GM18868 (cell line): ENCODE measurements at regions not wholly inside any gene's neighbourhood (a gene's known extent, or its start where the extent isn't known, plus 50 kb on each side); places are given as distances from the start of the nearest gene placed in this dataset.
"Not testable (repeated sequence)": the region's sequence is repeated elsewhere in the genome, so short reads cannot be mapped to it uniquely, and the experiment has no call there.

Experiments
- ATAC-seq: cut with Tn5 transposase; IDR thresholded peaks from one replicate; pipeline ENCODE4 v1.9.1; 2021; ENCODE audit warnings: mild to moderate bottlenecking, moderate library complexity; ENCODE audit not compliant: unreplicated experiment

DNA sequence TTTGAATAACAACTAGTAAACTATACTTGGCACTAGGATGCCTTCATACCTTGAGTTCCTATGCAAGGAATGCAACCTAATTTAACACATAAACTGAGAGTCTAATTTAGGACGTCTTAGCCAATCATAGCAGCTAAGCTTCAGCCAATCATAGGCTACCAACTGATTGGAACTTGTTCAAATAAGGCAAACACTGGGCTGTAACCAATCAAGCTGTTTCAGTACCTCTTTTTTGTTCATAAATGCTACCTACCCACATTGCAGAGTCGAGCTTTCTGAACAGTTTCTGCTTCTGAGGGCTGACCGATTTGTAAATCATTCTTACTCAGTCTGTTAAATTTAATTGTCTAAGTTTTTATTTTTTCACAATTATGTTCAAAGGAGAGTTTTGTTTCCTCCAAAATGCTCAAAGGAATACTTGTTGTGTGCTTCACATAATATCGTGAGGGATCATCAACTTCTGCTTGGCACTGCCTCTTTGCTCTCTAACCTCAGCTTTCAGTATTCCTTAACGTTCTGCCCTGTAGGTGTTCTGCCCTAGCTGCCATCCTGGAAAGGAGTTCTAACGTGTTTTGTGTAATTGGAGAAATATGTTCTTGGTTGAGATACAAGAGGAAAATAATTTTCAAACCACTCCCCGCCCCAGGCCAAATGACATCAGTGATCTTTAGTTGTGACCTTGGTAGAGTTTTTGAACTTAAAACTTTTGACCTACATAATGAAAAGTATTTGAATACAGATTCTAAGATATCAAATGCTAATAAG, 380.4 kb upstream of the MIS18BP1 start:
- no peak for ATAC-seq

DNA sequence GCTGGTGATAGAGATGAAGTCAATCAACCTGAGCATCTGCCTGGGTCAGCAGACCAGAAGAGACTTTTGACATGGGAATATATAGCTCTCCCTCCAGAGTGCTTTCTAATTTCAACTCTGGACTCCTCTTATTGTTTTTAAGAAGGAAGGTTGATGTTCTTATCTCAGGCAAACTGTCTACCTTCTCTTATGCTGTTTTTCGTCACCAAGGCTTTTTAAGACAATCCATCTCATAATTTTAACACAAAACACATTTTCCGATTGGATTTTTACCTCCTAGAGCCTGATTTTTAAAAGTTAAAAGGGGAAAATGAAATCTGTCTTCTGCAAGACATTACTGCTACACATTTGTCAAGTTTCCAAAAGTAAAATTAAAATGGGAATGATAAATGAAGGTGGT, 368.7 kb upstream of the MIS18BP1 start:
- ATAC-seq, result no peak

DNA sequence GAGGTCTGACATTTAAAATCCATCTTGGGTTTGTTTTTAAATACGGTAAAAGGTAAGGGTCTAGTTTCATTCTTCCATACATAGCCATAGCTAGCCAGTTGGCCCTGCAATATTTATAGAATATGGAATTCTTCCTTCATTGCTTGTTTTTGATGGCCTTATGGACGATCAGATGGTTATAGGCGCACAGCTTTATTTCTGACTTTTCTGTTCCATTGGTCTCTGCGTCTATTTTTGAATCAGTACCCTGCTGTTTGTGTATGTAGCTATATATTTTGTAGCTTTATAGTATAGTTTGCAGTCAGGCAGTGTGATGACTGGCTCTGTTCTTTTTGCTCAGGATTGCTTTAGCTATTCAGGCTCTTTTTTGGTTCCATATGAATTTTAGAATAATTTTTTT, 366.8 kb upstream of the MIS18BP1 start:
- ATAC-seq, result no peak

DNA sequence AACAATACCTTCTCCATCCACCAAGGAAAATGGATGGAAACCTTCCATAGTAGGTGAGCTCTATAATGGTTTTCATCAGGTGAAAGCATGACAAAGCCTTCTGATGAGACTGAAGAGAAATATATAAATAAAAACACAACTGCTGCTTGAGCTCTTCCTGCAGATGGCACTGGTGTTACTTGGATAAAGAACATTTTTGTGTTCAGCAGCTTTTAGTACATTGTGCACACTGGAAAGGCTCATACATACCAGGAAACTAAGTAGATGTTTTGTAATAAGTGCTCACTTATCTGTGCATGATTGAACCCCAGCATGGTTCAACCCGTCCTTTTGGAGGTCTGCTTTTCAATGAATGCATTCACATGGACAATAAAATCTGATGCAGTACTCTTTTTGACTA, 357.3 kb upstream of the MIS18BP1 start:
- no peak for ATAC-seq

DNA sequence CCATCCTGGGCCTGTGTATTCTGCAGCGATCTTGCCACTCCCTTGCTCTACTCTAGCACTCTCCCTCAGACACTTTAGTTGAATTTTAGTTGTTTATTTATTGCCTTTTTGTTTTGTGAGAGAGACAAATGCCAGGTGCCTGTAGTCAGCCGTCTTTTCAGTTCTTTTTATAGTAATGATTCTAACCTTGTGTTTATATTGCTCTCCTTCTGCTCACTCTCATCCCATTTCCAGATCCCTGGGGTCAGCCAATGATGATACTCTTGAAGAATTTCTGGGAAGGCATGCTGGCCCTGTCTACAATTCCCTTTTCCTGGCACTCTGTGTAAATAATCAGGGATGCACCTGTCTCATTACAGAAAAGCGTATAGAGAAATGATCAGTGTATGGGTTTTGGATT, 334.1 kb upstream of the MIS18BP1 start:
- ATAC-seq, result no peak

DNA sequence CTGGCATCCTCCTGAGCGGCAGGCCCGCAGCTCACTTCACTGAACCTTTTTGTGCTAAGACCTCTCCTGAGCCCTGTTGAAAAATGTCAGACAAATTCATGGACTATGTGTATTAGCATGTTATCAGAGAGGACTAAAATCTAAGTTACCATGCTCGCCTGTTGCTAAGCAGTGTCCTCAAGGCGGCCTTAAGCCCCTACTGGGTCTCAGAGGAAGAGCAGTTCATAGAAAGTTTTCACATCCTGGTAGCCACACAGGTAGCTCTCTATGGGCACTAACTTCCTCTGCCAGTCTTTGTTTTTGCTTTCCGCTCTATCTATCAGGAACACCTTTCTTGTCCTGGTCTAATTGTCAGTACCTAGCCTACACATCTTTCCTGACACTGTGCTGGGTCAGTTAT, 306.6 kb upstream of the MIS18BP1 start:
- ATAC-seq, result no peak

DNA sequence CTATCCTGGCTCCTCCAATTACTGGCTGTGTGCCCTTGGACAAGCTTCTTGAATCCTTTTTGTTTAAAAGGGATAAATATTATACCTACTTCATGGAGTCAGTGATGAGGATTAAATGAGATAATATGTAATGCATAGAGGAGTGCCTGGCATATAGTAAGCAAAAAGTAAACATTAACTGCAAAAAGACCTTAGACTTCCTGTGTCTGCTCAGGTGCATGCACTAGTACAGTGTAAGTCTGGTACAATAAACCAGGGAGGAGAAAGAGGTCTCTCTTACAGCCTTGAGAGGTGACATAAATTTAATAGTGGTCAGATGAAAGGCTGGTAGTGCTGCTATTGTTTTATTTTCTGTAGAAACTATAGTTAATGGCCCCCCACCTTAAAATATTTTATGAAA, 305.2 kb upstream of the MIS18BP1 start:
- no peak for ATAC-seq

DNA sequence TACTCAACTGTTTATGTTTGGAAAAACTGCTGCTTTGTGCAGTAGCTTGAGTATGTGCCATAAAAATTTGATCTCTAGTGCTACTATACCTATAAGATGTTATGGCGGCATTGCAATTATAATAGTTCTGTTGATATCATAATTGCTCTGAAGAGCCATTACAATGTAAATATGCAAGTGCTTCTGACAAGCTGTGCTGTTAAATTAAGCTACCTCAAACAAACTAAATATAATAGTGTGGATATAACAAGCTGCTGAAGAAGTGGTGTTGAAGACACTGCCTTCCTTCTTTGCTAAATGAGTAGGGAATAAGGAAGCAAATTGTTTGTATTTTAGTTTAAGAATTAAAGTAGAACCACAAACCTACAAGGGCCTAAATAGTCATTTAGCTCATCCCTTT, 301.0 kb upstream of the MIS18BP1 start:
- no peak for ATAC-seq

DNA sequence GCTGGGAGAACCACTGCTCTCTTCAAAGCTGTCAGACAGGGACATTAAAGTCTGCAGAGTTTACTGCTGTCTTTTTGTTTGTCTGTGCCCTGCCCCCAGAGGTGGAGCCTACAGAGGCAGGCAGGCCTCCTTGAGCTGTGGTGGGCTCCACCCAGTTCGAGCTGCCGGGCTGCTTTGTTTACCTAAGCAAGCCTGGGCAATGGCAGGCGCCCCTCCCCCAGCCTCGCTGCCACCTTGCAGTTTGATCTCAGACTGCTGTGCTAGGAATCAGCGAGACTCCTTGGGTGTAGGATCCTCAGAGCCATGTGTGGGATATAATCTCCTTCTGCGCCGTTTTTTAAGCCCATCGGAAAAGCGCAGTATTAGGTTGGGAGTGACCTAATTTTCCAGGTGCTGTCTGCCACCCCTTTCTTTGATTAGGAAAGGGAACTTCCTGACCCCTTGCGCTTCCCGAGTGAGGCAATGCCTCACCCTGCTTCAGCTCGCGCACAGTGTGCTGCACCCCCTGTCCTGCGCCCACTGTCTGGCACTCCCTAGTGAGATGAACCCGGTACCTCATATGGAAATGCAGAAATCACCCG, 298.3 kb upstream of the MIS18BP1 start:
- ATAC-seq, result not testable (repeated sequence)

DNA sequence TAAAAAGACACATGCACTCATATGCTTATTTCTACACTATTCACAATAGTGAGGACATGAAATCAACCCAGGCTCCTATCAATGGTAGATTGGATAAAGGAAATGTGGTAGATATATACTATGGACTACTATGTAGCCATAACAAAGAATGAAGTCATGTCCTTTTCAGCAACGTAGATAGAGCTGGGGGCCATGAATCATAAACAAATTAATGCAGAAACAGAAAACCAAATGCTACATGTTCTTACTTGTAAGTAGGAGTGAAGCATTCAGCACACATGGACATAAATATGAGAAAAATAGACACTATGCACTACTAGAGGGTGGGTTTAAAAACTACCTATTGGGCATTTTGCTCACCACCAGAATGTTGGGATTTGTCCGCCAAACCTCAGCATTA, 278.0 kb upstream of the MIS18BP1 start:
- ATAC-seq, result no peak

DNA sequence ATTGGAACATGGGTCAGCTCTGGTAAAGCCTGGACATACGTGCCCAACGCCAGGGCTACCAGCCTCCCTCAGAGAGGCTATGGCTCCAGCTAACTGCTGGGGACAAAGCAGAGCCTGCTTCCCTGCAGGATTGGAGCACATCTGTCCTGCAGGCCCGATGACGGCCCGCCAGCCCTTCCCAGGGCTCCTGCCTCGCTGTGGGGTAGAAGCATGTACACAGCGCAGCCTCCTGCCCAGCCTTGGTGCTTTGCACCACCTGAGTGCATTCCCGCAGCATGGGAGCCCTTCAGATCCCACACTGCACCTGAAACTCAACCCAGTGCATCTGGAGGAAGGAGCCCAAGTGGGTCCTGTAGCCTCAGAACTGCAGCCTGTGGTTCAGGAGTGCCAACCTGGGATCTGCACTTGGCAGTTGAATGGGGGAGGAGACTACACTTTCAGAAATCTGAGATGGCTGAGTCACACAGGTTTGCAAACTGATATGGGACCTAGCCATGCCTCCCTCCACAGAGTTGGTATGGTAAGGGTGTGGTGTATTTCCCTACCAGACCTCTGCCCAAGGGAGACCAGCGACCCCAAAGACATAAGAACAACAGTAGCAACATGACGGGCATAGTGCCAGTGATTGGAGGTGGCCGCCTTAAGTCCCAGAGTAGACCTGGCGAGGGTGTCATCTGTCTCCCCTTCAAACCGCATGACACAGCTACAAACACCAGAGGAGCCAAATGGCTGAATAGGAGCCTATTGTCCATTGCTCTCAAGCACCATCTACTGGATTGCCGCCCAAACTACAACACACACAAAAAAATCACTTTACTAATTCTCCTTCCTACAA, 273.9 kb upstream of the MIS18BP1 start:
- ATAC-seq, result peak; percentile 98

DNA sequence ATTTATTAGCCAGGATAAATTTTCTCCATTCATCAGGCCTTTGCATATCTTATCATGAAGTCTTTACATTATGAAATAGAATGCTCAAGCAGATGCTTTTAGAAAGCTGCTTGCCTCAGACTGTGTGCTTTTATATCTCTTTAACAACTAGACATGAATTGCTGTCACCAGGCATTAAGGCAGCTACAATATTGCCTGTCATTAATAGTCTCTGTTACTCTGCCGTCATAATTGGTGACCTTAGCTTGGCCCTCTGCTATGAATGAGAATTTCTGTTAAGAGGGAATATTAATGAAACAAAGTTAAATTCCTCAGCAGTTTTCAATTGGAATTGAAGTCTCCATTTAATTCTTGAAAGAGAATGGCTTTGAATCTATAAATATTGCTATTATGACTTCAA, 266.8 kb upstream of the MIS18BP1 start:
- no peak for ATAC-seq

DNA sequence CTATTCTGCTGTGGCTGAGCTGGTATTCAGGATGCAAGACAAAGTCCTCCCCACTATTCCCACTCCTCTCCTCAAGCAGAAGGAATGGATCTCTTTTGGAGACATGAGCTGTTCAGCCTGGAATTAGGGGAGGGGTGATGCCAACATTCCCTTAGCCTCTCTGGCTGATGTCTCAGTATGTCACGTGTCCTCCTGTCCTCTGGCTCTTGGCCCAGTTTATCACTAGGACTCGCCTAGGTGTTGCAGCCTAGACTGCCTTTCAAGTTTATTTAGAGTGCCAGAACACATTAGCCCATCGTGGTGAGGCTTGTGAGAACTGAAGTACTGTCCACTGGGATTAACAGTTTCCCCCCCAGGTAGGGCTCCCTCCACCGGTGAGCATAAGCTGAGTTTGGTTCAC, 239.9 kb upstream of the MIS18BP1 start:
- no peak for ATAC-seq

DNA sequence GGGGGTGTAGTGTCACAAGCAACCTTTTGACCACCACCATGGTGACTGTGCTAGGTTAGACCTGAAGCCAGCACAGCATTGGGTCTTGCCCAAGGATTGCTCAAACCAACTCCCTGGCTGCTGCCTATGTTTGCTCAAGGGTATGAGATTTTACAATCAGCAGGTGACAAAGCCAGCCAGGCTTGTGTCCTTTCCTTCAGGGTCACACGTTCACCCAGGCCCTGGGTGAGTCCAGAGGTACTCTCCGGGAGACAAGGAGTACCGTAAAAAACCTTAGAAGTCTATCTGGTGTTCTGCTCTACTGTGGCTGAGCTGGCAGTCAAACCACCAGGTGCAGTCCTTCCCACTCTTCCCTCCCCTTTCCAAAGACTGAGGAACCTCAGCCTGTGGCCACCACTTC, 238.9 kb upstream of the MIS18BP1 start:
- ATAC-seq, result no peak

DNA sequence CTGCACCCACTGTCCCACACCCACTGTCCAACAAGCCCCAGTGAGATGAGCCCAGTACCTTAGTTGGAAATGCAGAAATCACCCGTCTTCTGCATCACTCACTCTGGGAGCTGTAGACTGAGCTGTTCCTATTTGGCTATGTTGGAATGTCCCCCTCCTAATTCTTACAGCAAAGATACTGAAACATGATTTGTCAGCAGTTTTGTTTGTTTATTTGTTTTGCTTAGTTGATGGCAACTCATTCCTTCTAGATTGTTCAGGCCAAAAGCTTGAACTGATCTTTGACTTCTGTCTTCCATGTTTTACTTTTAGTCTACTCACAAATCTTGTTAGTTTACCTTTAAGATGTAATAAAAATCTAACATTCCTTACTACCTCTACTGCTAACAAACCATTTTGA, 233.6 kb upstream of the MIS18BP1 start:
- ATAC-seq, result no peak

DNA sequence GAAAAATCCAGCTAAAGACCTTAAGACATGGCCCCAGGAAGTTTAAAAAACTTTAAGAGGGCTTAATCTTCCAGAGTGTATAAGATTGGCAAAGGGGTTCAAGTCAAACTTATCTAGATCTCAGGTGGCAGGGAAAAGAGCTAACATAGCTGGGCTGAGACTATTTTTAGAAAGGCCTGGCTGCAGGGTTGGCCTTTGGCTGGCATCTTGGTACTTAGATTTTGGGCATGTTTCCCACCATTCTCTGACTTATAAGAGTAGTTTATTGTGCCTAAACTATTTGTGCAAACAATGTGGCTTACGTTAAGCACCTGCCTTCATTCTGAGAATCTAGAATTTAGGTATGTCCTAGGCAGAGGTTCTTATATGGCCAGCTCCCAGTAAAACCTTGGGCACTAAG, 214.0 kb upstream of the MIS18BP1 start:
- no peak for ATAC-seq

DNA sequence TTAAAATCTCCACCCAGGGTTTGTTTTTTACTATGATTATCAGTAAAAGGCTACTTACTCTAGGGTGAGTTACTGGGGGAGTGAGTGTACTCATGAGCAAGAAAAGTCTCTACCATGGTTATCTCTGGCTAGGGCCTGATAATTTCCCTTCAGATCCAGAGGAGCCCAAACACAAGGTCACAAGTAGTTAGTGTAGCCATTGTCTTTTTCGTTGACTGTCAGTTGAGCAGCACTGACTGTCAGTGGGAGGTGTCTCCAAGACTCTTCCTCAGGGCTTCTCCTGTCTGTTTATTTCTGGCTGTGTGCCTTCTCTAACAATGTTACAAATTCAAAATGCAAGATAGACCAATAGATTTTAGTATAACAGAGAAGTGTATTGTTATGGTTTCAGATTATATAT, 181.2 kb upstream of the MIS18BP1 start:
- ATAC-seq, result no peak

DNA sequence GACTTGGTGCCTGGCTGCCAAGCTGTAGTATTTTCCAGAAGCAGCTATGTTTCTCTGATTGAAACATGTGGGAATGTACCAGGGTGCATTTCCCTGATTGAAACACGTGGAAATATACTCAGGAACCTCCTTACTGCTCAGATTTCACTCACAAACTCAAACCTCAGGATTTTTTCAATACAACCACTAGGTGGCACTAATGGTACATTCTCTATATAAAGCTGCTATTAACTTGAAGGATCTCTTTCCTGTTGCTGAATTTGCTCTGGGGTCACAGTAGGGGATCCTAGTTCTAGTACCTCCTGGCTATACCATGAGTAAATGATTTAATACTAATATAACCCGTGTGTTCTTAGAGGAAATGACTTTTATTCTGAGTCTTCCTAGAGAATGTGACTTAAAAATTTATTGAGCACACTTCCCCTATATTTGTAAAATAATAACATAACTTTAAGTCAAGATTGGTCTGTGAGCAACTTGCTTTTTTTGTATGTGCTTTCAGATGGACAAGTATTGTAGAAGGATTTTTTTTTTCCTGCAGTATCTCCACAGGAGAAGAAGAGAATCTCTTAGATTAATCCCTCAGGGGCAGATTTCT, 173.8 kb upstream of the MIS18BP1 start:
- peak; percentile 91 for ATAC-seq

DNA sequence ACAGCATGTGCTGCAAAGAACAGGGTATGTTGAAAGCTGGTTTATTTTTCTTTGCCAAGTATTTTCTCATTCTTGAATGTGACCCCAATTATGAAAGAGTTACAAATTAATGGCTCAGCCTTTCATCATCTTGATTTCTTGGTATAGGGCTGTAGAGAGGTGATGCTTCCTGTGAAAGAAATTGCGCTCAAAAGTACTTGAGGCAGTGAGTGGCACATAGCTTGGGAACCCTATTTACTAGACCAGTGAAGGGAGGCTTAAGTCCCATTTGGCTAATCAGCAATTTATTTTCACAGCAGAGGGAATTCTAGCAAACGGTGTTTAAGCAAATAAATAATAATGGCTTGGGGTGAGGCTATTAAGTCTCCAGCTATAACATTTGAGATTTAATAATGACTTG, 153.9 kb upstream of the MIS18BP1 start:
- ATAC-seq, result no peak

DNA sequence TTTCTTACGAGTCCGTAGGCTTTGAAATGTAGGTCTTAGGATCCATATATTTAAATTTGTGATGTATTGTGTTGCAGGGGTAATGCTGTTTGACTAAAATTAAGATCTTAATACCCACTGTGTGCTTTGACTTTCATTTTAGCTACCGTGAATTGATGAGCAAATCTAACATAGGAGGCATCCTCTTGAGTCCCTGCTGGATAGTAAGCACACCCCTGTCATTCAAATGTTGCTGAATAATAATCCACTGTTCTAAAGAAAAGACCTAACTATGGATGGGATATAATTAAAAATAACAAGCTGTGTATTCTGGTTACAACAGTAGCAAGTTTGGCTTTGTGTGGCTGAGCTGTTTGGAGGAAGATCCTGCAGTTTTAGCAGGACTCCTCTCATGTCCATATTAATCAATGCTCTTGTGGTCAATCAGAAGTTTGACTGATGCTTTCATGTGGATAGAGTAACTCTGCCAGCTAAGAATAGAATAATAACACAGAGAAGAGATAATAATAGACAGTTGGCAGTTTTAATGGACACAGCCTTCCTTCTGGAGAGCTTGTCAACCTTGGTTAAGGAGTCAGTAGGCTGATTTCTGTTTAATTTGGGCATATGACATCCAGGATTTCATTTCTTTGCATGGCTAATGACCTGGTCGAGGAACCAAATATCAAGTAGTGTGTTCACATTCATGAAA, 148.1 kb upstream of the MIS18BP1 start:
- ATAC-seq, result no peak

DNA sequence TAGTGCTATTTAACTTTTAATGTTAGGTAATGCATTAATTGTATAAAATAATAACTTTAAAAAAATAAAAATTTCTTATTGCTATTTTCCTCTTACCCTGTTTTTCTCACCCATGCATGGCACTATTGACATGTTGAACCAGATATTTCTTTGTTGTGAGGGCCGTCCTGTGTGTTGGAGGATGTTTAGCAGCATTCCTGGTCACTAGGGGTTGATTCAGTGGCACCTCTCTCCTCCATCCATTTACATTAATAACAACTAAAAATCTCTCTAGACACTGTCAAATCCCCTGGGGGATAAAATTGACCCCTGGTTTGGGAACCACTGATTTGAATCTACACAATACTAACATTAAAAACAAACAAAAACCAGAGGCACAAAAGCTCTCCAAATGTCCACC, 147.5 kb upstream of the MIS18BP1 start:
- no peak for ATAC-seq
